ENCODE measurements at regions not wholly inside any gene's neighbourhood (a gene's known extent, or its start where the extent isn't known, plus 50 kb on each side); places are given as distances from the start of the nearest gene placed in this dataset.
"Not testable (repeated sequence)": the region's sequence is repeated elsewhere in the genome, so short reads cannot be mapped to it uniquely, and the experiment has no call there.

- no peak for DNase-seq (ENCODE audit: low spot score)
- intact Hi-C loops (cut with DNase I): no loop called here
Observed at GRCh38 chr4:138404801-138405200, 162.7 kb upstream of the SLC7A11 start.

GRCh38 chr4:138404251-138404650 lies 162.1 kb upstream of the SLC7A11 start:
- no peak for DNase-seq (ENCODE audit: low spot score)
- intact Hi-C loops (cut with DNase I): no loop called here

DNA sequence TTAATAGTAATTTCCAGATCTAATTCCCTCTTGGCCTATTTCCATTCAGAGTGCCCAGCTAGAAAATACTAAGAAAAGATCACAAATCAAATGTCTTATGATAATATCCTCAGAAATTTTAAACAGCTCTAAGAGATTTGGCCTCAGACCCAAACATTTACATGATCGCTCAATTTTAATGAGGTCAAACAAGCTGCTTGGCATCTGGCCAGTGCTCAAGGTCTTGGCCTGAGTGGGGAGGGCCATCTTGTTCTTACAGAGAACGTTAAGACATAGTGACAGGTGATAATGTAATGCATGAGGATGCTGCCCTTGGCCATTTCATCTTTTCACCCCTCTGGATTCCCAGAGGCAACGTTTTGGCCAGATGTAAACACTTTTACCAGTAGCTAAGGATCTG lies 159.2 kb upstream of the SLC7A11 start:
- intact Hi-C loops (cut with DNase I): no loop called here
- DNase-seq (ENCODE audit: low spot score): no peak

GRCh38 chr4:138400543-138400942 lies 158.4 kb upstream of the SLC7A11 start:
- intact Hi-C loops (cut with DNase I): no loop called here
- DNase-seq (ENCODE audit: low spot score): no peak

DNA sequence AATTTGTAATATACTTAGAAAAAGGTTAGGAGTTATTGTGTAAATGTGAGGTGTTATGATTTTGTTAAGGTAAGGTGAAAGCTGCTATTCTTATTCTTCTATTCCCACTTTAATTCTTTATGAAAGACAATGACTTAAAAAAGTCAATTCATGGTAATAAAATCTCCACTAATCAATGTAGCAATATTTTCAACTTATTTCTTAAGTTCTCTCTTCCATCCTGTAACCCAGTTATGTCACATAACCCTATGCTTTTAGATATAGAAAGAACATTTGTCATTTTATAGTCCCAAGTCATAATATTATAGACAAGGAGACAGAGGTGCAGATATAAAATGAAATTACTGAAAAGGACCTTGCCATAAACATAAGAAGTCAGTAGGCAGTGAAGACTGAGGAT lies 157.9 kb upstream of the SLC7A11 start:
- intact Hi-C loops (cut with DNase I): no loop called here
- no peak for DNase-seq (ENCODE audit: low spot score)

DNA sequence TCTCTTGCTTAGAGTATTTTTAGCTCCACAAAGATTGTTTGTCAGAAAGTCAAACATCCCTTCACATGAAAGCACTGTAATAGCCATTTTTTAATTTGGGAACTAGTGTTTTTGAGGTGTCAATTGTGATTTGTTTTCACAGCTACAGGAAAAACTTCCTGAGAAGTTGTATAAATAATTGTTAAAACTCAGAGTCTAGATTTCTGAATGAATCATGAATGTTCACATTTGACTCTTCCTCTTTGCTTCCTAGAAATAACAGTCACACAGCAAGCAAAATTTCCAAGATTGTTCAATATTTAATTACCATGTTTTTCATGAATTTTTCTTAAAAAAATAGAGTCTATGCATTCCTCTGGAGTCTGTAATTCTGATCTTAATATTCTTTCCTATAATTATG lies 156.9 kb upstream of the SLC7A11 start:
- DNase-seq (ENCODE audit: low spot score): no peak
- intact Hi-C loops (cut with DNase I): no loop called here

- DNase-seq (ENCODE audit: low spot score): no peak
- intact Hi-C loops (cut with DNase I): no loop called here
Observed at GRCh38 chr4:138398322-138398721, 156.2 kb upstream of the SLC7A11 start.

DNA sequence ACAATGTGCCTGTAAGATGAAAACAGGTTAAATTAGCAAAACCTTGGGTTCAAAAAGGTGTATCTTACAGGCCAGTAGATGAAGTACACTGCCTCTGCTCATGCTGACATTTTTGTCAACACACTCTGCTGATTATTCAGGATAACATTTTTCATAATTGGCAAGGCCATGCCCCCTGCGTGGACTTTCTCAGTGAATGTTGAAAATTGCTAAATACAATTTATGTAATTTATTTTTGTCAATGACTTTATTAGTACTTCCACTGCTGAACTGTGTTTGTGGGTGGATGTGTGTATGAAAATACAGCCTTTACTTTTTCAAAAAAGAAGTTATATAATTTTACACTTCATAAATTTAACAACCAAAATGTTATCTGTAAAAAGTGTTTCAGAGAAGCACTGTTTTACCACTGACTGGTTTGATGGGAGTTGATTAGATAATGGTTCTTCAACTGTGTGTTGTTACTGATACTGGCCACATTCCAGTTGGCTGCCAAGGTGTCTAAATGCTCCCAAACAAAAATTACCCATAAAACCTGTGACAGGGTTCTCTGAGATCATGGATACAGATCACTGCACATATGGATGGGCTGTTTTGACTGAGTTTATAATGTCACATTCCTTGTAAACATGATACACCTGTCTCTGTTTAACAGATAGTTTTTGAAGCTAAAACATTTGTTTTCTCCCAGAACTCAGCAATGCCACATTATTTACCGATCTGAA lies 151.9 kb upstream of the SLC7A11 start:
- DNase-seq (ENCODE audit: low spot score): no peak
- intact Hi-C loops (cut with DNase I): no loop called here

GRCh38 chr4:138392751-138393308 lies 150.7 kb upstream of the SLC7A11 start:
- DNase-seq (ENCODE audit: low spot score): no peak
- intact Hi-C loops (cut with DNase I): no loop called here

GRCh38 chr4:138389976-138390685 lies 148.0 kb upstream of the SLC7A11 start:
- intact Hi-C loops (cut with DNase I): no loop called here

DNA sequence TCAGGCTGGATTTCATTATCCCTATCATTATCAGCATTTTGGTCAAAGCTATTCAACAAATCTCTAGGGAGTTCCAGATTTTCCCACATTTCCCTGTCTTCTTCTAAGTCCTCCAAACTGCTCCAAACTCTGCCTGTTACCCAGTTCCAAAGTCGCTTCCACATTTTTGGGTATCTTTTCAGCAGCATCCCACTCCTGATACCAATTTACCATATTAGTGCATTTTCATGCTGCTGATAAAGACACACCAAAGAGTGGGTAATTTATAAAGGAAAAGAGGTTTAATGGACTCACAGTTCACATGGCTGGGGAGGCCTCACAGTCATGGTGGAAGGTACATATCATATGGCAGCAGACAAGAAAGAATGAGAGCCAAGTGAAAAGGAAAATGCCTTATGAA lies 132.8 kb upstream of the SLC7A11 start:
- no peak for DNase-seq (ENCODE audit: low spot score)
- intact Hi-C loops (cut with DNase I): no loop called here

More at GRCh38 chr4:138389976-138390685, 148.0 kb upstream of the SLC7A11 start:
- no peak for DNase-seq (ENCODE audit: low spot score)

- intact Hi-C loops (cut with DNase I): no loop called here
- DNase-seq (ENCODE audit: low spot score): no peak
Observed at GRCh38 chr4:138367942-138368341, 125.8 kb upstream of the SLC7A11 start.

- DNase-seq (ENCODE audit: low spot score); intact Hi-C loops (cut with DNase I): not testable (repeated sequence)
Observed at GRCh38 chr4:138352446-138352845, 110.3 kb upstream of the SLC7A11 start.

DNA sequence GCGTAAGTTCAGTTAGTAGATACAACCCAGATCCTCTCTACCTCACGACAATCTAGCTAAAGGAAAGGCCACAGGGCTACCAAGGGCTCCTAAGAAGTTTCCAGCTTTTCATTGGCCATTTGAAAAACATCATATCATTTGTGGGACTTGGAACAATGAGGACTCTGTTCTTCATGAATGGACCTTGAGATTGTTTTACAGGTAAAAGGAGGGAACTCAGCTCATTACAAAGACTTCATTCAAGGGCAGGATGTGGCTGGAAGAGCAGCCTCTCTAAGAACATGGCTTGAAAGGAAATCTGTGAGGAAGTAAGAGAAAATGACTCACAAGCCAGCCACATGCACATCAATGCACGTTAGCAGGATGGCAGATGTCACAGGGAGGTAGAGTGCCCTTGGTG lies 105.9 kb upstream of the SLC7A11 start:
- intact Hi-C loops (cut with DNase I): no loop called here

GRCh38 chr4:138347561-138347960 lies 105.4 kb upstream of the SLC7A11 start:
- intact Hi-C loops (cut with DNase I): no loop called here
- DNase-seq (ENCODE audit: low spot score): no peak

More for the DNA sequence above, 105.9 kb upstream of the SLC7A11 start:
- DNase-seq (ENCODE audit: low spot score): no peak

GRCh38 chr4:138344851-138345250 lies 102.7 kb upstream of the SLC7A11 start:
- intact Hi-C loops (cut with DNase I): no loop called here
- no peak for DNase-seq (ENCODE audit: low spot score)

- intact Hi-C loops (cut with DNase I): no loop called here
- DNase-seq (ENCODE audit: low spot score): no peak
Observed at GRCh38 chr4:138344054-138344453, 101.9 kb upstream of the SLC7A11 start.

- intact Hi-C loops (cut with DNase I): no loop called here
- no peak for DNase-seq (ENCODE audit: low spot score)
Observed at GRCh38 chr4:138341739-138342415, 99.7 kb upstream of the SLC7A11 start.

GRCh38 chr4:138338840-138339239 lies 96.7 kb upstream of the SLC7A11 start:
- intact Hi-C loops (cut with DNase I): no loop called here
- no peak for DNase-seq (ENCODE audit: low spot score)

DNA sequence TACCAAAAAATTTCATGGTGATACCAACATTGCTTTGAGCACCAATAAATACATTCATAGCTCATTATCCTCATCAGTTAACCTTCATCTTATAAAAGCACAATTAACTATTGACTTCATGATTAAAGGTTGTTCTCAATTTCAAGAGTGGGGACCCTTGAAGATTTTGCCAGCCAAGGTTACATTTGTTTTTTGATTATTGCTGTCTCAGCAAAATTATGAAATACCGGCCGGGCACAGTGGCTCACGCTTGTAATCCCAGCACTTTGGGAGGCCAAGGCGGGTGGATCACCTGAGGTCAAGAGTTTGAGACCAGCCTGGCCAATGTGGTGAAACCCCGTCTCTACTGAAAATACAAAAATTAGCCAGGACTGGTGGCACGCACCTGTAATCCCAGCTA lies 96.1 kb upstream of the SLC7A11 start:
- intact Hi-C loops (cut with DNase I); DNase-seq (ENCODE audit: low spot score): not testable (repeated sequence)
